ENCODE measurements at regions not wholly inside any gene's neighbourhood (a gene's known extent, or its start where the extent isn't known, plus 50 kb on each side); places are given as distances from the start of the nearest gene placed in this dataset.
A peak's percentile ranks its signal among the peaks of the same experiment; 100 is the strongest.

DNA sequence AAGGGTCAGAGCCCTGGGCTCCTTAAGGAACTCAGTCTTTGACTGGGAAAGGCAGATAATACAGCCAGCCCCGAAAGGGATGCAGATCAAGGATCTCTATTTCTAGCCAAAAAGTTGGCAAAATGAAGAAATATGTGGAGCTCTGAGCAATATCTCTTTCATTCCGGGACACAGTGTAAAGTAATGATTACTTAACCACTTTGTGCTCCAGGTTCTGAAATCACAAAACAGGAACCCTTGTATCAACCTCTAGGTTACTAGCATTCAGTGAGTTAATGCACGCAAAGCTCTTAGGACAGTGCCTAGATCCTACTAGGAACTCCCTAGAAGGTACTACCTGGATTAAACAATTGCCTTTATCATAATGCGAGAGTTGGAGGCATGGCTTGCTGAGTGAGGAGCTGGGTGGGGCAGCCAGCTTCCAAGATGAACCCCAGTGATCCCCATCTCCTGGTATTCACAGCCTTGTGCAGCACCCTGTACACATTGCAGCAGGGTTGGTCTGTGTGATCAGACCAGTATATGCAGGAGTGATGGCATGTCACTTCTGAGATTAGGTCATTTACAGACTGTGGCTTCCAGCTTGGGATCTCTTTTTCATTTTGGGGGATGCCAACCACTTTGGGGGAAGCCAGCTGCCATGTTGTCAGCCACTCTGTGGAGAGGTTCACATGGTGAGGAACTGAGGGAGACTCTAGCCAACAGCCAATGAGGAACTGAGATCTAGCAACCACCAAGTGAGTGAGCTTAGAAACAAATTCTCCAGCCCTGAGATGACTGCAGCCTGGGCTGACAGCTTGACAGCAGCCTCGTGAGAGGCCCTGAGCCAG is 103.1 kb upstream of the SLC44A1 start:
- no peaks in the 10 kb centered on the region for H3K9me3 ChIP-seq (ENCODE audit: insufficient read depth, low read depth, low read length)
- no peak overlapping the region for H2BK120ac ChIP-seq (ENCODE audit: insufficient read depth, low read length, poor library complexity)
- no peaks in the 10 kb centered on the region for H3K27me3 ChIP-seq (ENCODE audit: insufficient read depth, low read length)
- H2BK12ac ChIP-seq (ENCODE audit: low read length), result no peak overlapping the region
- no peak overlapping the region for H4K91ac ChIP-seq (ENCODE audit: low read depth, low read length)
- H3K4me3 ChIP-seq (ENCODE audit: low read depth, low read length), result no peak overlapping the region
- no peaks in the 10 kb centered on the region for H3K79me1 ChIP-seq (ENCODE audit: low read length)
- no peak overlapping the region for H3K27ac ChIP-seq (ENCODE audit: low read depth, low read length)
- H3K36me3 ChIP-seq (ENCODE audit: control insufficient read depth in 1 of 2, insufficient read depth in 2 of 2, low read length in 2 of 2), result no peaks in the 10 kb centered on the region
- H3K4ac ChIP-seq (ENCODE audit: low read depth, low read length), result no peak overlapping the region
- H3K79me2 ChIP-seq (ENCODE audit: control insufficient read depth, insufficient read depth, low read length, poor library complexity), result no peaks in the 10 kb centered on the region
- no peak overlapping the region for H3K14ac ChIP-seq (ENCODE audit: low read length)
- H3K4me1 ChIP-seq (ENCODE audit: control insufficient read depth in 1 of 2, insufficient read depth in 2 of 2, low read length in 2 of 2), result peaks cover 1 to 2% of the 10 kb centered on the region in 2 experiments
- H2AFZ ChIP-seq (ENCODE audit: insufficient read depth, low read length, poor library complexity), result no peak overlapping the region
- H2BK5ac ChIP-seq (ENCODE audit: low read depth, low read length, poor library complexity), result no peak overlapping the region
- no peak overlapping the region for H3K23ac ChIP-seq (ENCODE audit: low read length)
- H2AK5ac ChIP-seq (ENCODE audit: low read length), result no peak overlapping the region
- DNase-seq, result no peak
- H3K18ac ChIP-seq (ENCODE audit: low read length), result no peak overlapping the region
- no CpG with 5 or more reads among the region's 5 CpGs for WGBS (ENCODE audit: extremely low coverage, insufficient coverage, insufficient read length)
- H3K4me2 ChIP-seq (ENCODE audit: low read length), result no peak overlapping the region
- H4K12ac ChIP-seq (ENCODE audit: low read depth, low read length), result no peak overlapping the region
- no peak overlapping the region for H3K9ac ChIP-seq (ENCODE audit: low read length)
- no peak overlapping the region for H4K8ac ChIP-seq (ENCODE audit: low read depth, low read length)

DNA sequence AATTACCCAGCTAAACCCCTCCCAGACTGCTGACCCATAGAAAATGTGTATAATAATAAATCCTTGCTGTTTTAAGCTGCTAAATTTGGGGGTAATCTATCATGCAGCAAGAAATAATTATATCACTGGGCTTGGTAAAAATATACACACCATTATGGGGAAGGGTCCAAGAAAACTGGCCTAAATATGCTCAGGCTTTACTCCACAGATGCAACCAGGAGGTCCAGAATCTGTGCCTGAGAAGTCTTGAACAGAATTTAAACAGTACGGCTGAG is 102.5 kb upstream of the SLC44A1 start:
- no peak overlapping the region for H2BK5ac ChIP-seq (ENCODE audit: low read depth, low read length, poor library complexity)
- peaks cover 1 to 2% of the 10 kb centered on the region in 2 experiments for H3K4me1 ChIP-seq (ENCODE audit: control insufficient read depth in 1 of 2, insufficient read depth in 2 of 2, low read length in 2 of 2)
- no peak overlapping the region for H4K12ac ChIP-seq (ENCODE audit: low read depth, low read length)
- no peak overlapping the region for H2AK5ac ChIP-seq (ENCODE audit: low read length)
- H2BK120ac ChIP-seq (ENCODE audit: insufficient read depth, low read length, poor library complexity), result no peak overlapping the region
- H3K4ac ChIP-seq (ENCODE audit: low read depth, low read length), result no peak overlapping the region
- H3K18ac ChIP-seq (ENCODE audit: low read length), result no peak overlapping the region
- WGBS (ENCODE audit: extremely low coverage, insufficient coverage, insufficient read length), result no CpG with 5 or more reads among the region's 1 CpG
- H3K4me2 ChIP-seq (ENCODE audit: low read length), result no peak overlapping the region
- no peak overlapping the region for H2AFZ ChIP-seq (ENCODE audit: insufficient read depth, low read length, poor library complexity)
- no peak overlapping the region for H4K91ac ChIP-seq (ENCODE audit: low read depth, low read length)
- no peaks in the 10 kb centered on the region for H3K79me1 ChIP-seq (ENCODE audit: low read length)
- no peaks in the 10 kb centered on the region for H3K36me3 ChIP-seq (ENCODE audit: control insufficient read depth in 1 of 2, insufficient read depth in 2 of 2, low read length in 2 of 2)
- no peak overlapping the region for H4K8ac ChIP-seq (ENCODE audit: low read depth, low read length)
- no peak overlapping the region for H3K27ac ChIP-seq (ENCODE audit: low read depth, low read length)
- no peak overlapping the region for H2BK12ac ChIP-seq (ENCODE audit: low read length)
- H3K4me3 ChIP-seq (ENCODE audit: low read depth, low read length), result no peak overlapping the region
- no peaks in the 10 kb centered on the region for H3K79me2 ChIP-seq (ENCODE audit: control insufficient read depth, insufficient read depth, low read length, poor library complexity)
- no peaks in the 10 kb centered on the region for H3K9me3 ChIP-seq (ENCODE audit: insufficient read depth, low read depth, low read length)
- no peak overlapping the region for H3K23ac ChIP-seq (ENCODE audit: low read length)
- H3K14ac ChIP-seq (ENCODE audit: low read length), result no peak overlapping the region
- H3K9ac ChIP-seq (ENCODE audit: low read length), result no peak overlapping the region
- H3K27me3 ChIP-seq (ENCODE audit: insufficient read depth, low read length), result no peaks in the 10 kb centered on the region
- no peak for DNase-seq

DNA sequence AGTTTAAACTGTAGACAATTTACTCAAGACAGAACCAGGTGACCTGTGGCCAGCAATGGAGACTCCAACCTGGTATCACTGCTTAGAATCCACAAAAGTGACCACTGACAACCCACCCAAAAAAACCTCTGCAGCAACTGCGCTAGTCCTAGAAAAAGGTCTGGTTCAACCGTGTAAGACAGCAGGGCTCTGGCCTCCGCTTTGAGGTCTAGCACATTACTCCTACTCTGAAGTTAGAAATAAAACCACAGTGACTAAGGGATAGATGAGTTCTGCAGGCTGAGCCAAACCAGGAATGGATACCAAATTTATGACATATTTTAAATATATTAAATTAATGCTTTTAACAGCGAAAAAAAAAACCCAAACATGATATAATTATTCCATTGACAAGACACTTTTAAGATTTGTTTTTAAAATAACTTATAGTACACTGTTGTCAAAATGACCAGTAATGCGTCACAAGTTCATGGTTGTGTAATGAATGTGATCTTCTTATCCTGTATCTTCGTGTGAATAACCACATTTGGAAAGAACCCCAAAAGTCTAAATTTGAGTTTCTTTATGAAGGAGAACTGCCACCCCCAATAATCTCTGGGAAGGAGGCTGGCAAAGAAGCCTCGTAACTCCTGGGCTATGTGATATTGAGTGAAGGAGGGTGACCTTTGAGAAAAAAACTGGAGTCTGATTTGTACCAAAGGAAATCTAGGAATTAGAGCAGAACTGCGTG is 101.9 kb upstream of the SLC44A1 start:
- Histone ChIP-seq H3K9me3 (ENCODE audit: insufficient read depth, low read depth, low read length) (no peaks in the 10 kb centered on the region), H4K12ac (ENCODE audit: low read depth, low read length) (no peak overlapping the region), H2BK120ac (ENCODE audit: insufficient read depth, low read length, poor library complexity) (no peak overlapping the region), H2AK5ac (ENCODE audit: low read length) (no peak overlapping the region), H3K4me1 (ENCODE audit: control insufficient read depth in 1 of 2, insufficient read depth in 2 of 2, low read length in 2 of 2) (peaks cover 1 to 2% of the 10 kb centered on the region in 2 experiments), H2BK5ac (ENCODE audit: low read depth, low read length, poor library complexity) (no peak overlapping the region), H3K27me3 (ENCODE audit: insufficient read depth, low read length) (no peaks in the 10 kb centered on the region), H3K79me1 (ENCODE audit: low read length) (no peaks in the 10 kb centered on the region), H3K9ac (ENCODE audit: low read length) (no peak overlapping the region), H3K23ac (ENCODE audit: low read length) (no peak overlapping the region), H3K36me3 (ENCODE audit: control insufficient read depth in 1 of 2, insufficient read depth in 2 of 2, low read length in 2 of 2) (no peaks in the 10 kb centered on the region), H4K91ac (ENCODE audit: low read depth, low read length) (no peak overlapping the region), H3K27ac (ENCODE audit: low read depth, low read length) (no peak overlapping the region), H3K4me3 (ENCODE audit: low read depth, low read length) (no peak overlapping the region), H2BK12ac (ENCODE audit: low read length) (no peak overlapping the region), H3K4me2 (ENCODE audit: low read length) (no peak overlapping the region), H3K18ac (ENCODE audit: low read length) (no peak overlapping the region), H2AFZ (ENCODE audit: insufficient read depth, low read length, poor library complexity) (no peak overlapping the region), H3K79me2 (ENCODE audit: control insufficient read depth, insufficient read depth, low read length, poor library complexity) (no peaks in the 10 kb centered on the region), H3K14ac (ENCODE audit: low read length) (no peak overlapping the region), H3K4ac (ENCODE audit: low read depth, low read length) (no peak overlapping the region), H4K8ac (ENCODE audit: low read depth, low read length) (no peak overlapping the region)
- WGBS (ENCODE audit: extremely low coverage, insufficient coverage, insufficient read length), result no CpG with 5 or more reads among the region's 8 CpGs
- peak in 1 of 2 donors; percentile 34 for DNase-seq

DNA sequence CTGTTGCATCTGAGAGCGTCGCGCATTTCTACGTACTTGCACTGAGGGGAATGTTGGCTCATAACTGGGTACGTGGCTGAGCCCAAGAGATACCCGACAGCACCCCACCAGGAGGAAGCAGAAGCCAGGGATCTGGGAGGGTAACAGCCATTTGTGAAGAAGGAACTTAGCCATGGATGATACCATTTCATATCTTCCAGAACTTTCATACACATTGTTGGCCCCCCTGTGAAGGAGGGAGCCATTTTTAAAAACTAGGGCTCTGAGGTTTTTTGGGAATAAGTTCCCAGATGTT is 101.4 kb upstream of the SLC44A1 start:
- Histone ChIP-seq H2AK5ac (ENCODE audit: low read length) (no peak overlapping the region), H3K79me1 (ENCODE audit: low read length) (no peaks in the 10 kb centered on the region), H2AFZ (ENCODE audit: insufficient read depth, low read length, poor library complexity) (no peak overlapping the region), H3K36me3 (ENCODE audit: control insufficient read depth in 1 of 2, insufficient read depth in 2 of 2, low read length in 2 of 2) (no peaks in the 10 kb centered on the region), H2BK12ac (ENCODE audit: low read length) (no peak overlapping the region), H3K4me2 (ENCODE audit: low read length) (no peak overlapping the region), H2BK120ac (ENCODE audit: insufficient read depth, low read length, poor library complexity) (no peak overlapping the region), H2BK5ac (ENCODE audit: low read depth, low read length, poor library complexity) (no peak overlapping the region), H3K79me2 (ENCODE audit: control insufficient read depth, insufficient read depth, low read length, poor library complexity) (no peaks in the 10 kb centered on the region), H3K23ac (ENCODE audit: low read length) (no peak overlapping the region), H3K9me3 (ENCODE audit: insufficient read depth, low read depth, low read length) (no peaks in the 10 kb centered on the region), H3K4ac (ENCODE audit: low read depth, low read length) (no peak overlapping the region), H4K91ac (ENCODE audit: low read depth, low read length) (no peak overlapping the region), H3K27me3 (ENCODE audit: insufficient read depth, low read length) (no peaks in the 10 kb centered on the region), H3K18ac (ENCODE audit: low read length) (no peak overlapping the region), H3K14ac (ENCODE audit: low read length) (no peak overlapping the region), H3K27ac (ENCODE audit: low read depth, low read length) (no peak overlapping the region), H4K8ac (ENCODE audit: low read depth, low read length) (no peak overlapping the region), H3K4me1 (ENCODE audit: control insufficient read depth in 1 of 2, insufficient read depth in 2 of 2, low read length in 2 of 2) (peaks cover 1 to 2% of the 10 kb centered on the region in 2 experiments), H3K9ac (ENCODE audit: low read length) (no peak overlapping the region), H3K4me3 (ENCODE audit: low read depth, low read length) (no peak overlapping the region), H4K12ac (ENCODE audit: low read depth, low read length) (no peak overlapping the region)
- WGBS (ENCODE audit: extremely low coverage, insufficient coverage, insufficient read length), result no CpG with 5 or more reads among the region's 6 CpGs
- DNase-seq, result no peak
